Smooth muscle cell (in vitro differentiated cells): ENCODE measurements at regions not wholly inside any gene's neighbourhood (a gene's known extent, or its start where the extent isn't known, plus 50 kb on each side); places are given as distances from the start of the nearest gene placed in this dataset.

Experiments
- DNase-seq: peaks from one replicate; lab custom pipeline; 2025; ENCODE audit not compliant: unreplicated experiment; lab: John Stamatoyannopoulos, UW
- H2AFZ ChIP-seq: fragments of 200-600 bp; sonication (generic); 2 replicates; pipeline ENCODE4 v1.6.0; 2016; ENCODE audit warnings: antibody characterized with exemption, low read depth, mild to moderate bottlenecking
- H3F3A ChIP-seq: fragments of 200-600 bp; sonication (generic); 2 replicates; pipeline ENCODE4 v1.6.0; 2017; ENCODE audit warnings: antibody characterized with exemption, low read depth
- H3K27ac ChIP-seq: fragments of 200-600 bp; sonication (generic); 2 replicates; pipeline ENCODE4 v1.5.1; 2016; ENCODE audit warnings: low read depth, mild to moderate bottlenecking
- H3K27me3 ChIP-seq: fragments of 200-600 bp; sonication (generic); 2 replicates; pipeline ENCODE4 v1.6.1; 2016; ENCODE audit warnings: low read depth, mild to moderate bottlenecking
- H3K36me3 ChIP-seq: fragments of 200-600 bp; sonication (generic); 2 replicates; pipeline ENCODE4 v1.5.1; 2016; ENCODE audit warnings: low read depth
- H3K4me1 ChIP-seq: fragments of 200-600 bp; sonication (generic); 2 replicates; pipeline ENCODE4 v1.5.1; 2016; ENCODE audit warnings: low read depth
- H3K4me2 ChIP-seq: fragments of 200-600 bp; sonication (generic); 2 replicates; pipeline ENCODE4 v1.6.0; 2016; ENCODE audit warnings: mild to moderate bottlenecking
- H3K4me3 ChIP-seq: fragments of 200-600 bp; sonication (generic); 2 replicates; pipeline ENCODE4 v1.5.1; 2016; ENCODE audit warnings: mild to moderate bottlenecking
- H3K79me2 ChIP-seq: fragments of 200-600 bp; sonication (generic); 2 replicates; pipeline ENCODE4 v1.6.0; 2016; ENCODE audit warnings: low read depth, mild to moderate bottlenecking
- H3K9ac ChIP-seq: fragments of 200-600 bp; sonication (generic); 2 replicates; pipeline ENCODE4 v1.6.0; 2016; ENCODE audit warnings: low read depth
- H3K9me3 ChIP-seq: fragments of 200-600 bp; sonication (generic); replicated peaks from 2 replicates; pipeline ENCODE4 v1.5.1; 2016; ENCODE audit warnings: low read depth
- H4K20me1 ChIP-seq: fragments of 200-600 bp; sonication (generic); 2 replicates; pipeline ENCODE4 v1.6.0; 2016; ENCODE audit warnings: low read depth
- WGBS: methylation state at CpG from one replicate; pipeline ENCODE4 v1.1.7; 2016; ENCODE audit warnings: low lambda C conversion rate; 5-methylcytosine and 5-hydroxymethylcytosine counted together
- TF ChIP-seq, protein P1 (sequence below): fragments of 200-600 bp; sonication (generic); IDR thresholded peaks from 2 replicates; pipeline ENCODE4 v1.5.1; 2017; ENCODE audit warnings: borderline replicate concordance, mild to moderate bottlenecking, antibody characterized with exemption; ENCODE audit not compliant: insufficient read depth, poor library complexity, severe bottlenecking

DNA sequence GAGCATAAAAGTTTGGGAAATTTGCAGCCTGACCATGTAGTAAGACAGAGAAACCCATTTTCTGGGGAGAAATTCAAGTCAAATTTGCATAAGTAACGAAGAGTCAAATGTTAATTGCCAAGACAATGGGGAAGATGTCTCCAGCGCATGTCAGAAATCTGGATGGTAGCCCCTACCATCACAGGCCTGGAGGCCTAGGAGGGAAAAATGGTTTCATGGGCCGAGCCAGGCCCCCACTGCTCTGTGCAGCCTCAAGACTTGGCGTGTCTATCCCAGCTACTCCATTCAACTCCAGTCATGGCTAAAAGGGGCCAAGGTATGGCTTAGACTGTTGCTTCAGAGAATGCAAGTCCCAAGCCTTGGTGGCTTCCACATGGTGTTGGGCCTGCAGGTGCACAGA lies 269.8 kb downstream of the RFC3 start:
- Histone ChIP-seq H3K79me2 (no peaks in the 10 kb centered on the region), H3F3A (no peaks in the 10 kb centered on the region), H3K9ac (no peak overlapping the region), H3K4me1 (no peaks in the 10 kb centered on the region), H2AFZ (no peak overlapping the region), H3K27me3 (no peaks in the 10 kb centered on the region), H4K20me1 (no peaks in the 10 kb centered on the region), H3K36me3 (no peaks in the 10 kb centered on the region), H3K27ac (no peak overlapping the region), H3K9me3 (no peaks in the 10 kb centered on the region), H3K4me3 (no peak overlapping the region), H3K4me2 (no peak overlapping the region)
- WGBS, result 90% methylated on average over 4 of the region's 4 CpGs
- TF ChIP-seq, protein P1, sequence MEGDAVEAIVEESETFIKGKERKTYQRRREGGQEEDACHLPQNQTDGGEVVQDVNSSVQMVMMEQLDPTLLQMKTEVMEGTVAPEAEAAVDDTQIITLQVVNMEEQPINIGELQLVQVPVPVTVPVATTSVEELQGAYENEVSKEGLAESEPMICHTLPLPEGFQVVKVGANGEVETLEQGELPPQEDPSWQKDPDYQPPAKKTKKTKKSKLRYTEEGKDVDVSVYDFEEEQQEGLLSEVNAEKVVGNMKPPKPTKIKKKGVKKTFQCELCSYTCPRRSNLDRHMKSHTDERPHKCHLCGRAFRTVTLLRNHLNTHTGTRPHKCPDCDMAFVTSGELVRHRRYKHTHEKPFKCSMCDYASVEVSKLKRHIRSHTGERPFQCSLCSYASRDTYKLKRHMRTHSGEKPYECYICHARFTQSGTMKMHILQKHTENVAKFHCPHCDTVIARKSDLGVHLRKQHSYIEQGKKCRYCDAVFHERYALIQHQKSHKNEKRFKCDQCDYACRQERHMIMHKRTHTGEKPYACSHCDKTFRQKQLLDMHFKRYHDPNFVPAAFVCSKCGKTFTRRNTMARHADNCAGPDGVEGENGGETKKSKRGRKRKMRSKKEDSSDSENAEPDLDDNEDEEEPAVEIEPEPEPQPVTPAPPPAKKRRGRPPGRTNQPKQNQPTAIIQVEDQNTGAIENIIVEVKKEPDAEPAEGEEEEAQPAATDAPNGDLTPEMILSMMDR, result no peak
- no peak for DNase-seq

DNA sequence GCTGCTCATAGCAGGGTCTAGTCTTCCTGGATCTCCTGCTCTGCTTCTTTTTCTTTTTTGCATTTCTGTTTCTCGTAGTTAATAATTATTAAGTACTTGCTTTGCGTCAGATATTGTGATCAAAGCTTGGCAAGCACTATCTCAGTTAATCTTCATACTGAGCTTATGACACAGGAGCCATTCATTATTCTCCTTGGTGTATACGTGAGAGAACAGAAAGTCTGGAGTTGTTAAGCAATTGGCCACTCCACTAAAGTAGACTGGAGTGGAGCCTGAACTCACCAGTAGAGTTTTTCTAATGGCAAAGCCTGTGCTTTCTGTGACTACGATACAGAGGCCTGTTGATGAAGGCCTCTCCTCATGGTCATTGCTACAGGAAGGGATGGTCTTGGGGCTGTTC lies 285.9 kb downstream of the RFC3 start:
- no peaks in the 10 kb centered on the region for H4K20me1 ChIP-seq

DNA sequence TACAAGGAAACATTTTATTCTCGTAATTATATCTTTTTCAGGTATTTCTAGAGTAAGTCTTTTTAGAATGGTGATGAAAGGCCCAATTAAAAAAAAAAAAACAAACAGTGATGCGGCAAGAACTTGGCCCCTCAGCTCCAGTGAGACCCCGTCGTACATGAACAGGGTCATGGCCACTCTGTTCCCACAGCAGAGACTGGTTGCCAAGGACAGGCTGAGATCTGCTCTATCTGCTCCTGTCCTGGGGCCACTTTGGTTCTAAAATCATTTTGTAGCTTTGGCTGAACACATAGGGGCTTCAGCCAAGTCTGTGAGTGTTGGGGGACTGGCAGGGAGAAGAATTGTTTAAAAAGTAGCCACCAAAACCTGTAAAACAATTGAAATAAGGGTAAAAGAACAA lies 286.9 kb downstream of the RFC3 start:
- TF ChIP-seq, protein P1, result no peak
- Histone ChIP-seq H3K4me2 (no peak overlapping the region), H3K27ac (no peak overlapping the region), H3K9ac (no peak overlapping the region), H3F3A (no peaks in the 10 kb centered on the region), H3K36me3 (no peaks in the 10 kb centered on the region), H4K20me1 (no peaks in the 10 kb centered on the region), H3K9me3 (peaks cover 2% of the 10 kb centered on the region), H3K27me3 (no peaks in the 10 kb centered on the region), H3K79me2 (no peaks in the 10 kb centered on the region), H3K4me1 (no peaks in the 10 kb centered on the region), H2AFZ (no peak overlapping the region), H3K4me3 (no peak overlapping the region)
- DNase-seq, result no peak
- 95% methylated on average over 4 of the region's 4 CpGs for WGBS

More for the DNA sequence above, 285.9 kb downstream of the RFC3 start:
- Histone ChIP-seq H2AFZ (no peak overlapping the region), H3K79me2 (no peaks in the 10 kb centered on the region), H3K4me3 (no peak overlapping the region), H3K36me3 (no peaks in the 10 kb centered on the region), H3K4me1 (no peaks in the 10 kb centered on the region), H3K9ac (no peak overlapping the region), H3K27me3 (no peaks in the 10 kb centered on the region), H3F3A (no peaks in the 10 kb centered on the region), H3K4me2 (no peak overlapping the region), H3K9me3 (no peaks in the 10 kb centered on the region), H3K27ac (no peak overlapping the region)
- DNase-seq, result no peak
- 92% methylated on average over 4 of the region's 4 CpGs for WGBS
- TF ChIP-seq, protein P1, result no peak

DNA sequence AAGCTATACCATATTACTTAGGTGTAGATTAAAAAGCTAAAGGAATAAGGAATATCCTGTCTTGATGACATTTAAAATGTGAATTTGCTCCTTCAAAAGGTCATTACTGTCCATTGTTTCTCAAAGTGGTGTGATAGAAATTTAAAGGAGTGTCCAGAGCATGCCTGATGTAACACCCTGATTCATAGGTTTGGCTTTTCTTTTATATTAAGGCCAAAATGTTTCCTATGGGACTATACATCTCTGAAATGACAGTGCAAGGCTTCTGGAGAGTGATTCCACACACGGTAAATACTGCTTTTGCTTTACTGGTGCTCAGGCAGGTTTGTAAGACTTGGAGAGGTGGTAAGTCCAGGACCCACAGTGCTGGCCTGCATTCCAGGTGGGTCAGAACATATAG lies 289.9 kb downstream of the RFC3 start:
- H3K27ac ChIP-seq, result no peak overlapping the region
- no peaks in the 10 kb centered on the region for H3K36me3 ChIP-seq
- H3K9ac ChIP-seq, result no peak overlapping the region
- H3K9me3 ChIP-seq, result peaks cover 2% of the 10 kb centered on the region
- no peak for DNase-seq
- TF ChIP-seq, protein P1, result no peak
- no peaks in the 10 kb centered on the region for H3F3A ChIP-seq
- H3K4me2 ChIP-seq, result no peak overlapping the region
- H4K20me1 ChIP-seq, result no peaks in the 10 kb centered on the region
- no peaks in the 10 kb centered on the region for H3K4me1 ChIP-seq
- no peak overlapping the region for H3K4me3 ChIP-seq
- H3K27me3 ChIP-seq, result no peaks in the 10 kb centered on the region
- 85% methylated on average over 1 of the region's 1 CpG for WGBS
- H2AFZ ChIP-seq, result no peak overlapping the region
- H3K79me2 ChIP-seq, result no peaks in the 10 kb centered on the region
